ENCODE measurements at regions not wholly inside any gene's neighbourhood (a gene's known extent, or its start where the extent isn't known, plus 50 kb on each side); places are given as distances from the start of the nearest gene placed in this dataset.

- TF ChIP-seq EP300 (IDR thresholded peaks at IDR 0.05) (no peak), POLR2AphosphoS5 (IDR thresholded peaks at IDR 0.05) (no peak), CTCF (IDR thresholded peaks at IDR 0.05) (no peak), POLR2A (IDR thresholded peaks at IDR 0.05) (no peak)
- WGBS: 88% methylated on average over 5 of the region's 5 CpGs
- Histone ChIP-seq H3K9me3 (no peaks in the 10 kb centered on the region), H3K27ac (no peak overlapping the region), H3K36me3 (no peaks in the 10 kb centered on the region), H3K4me1 (peaks cover 5% of the 10 kb centered on the region), H3K4me3 (no peak overlapping the region), H3K27me3 (no peaks in the 10 kb centered on the region)
- no peak for DNase-seq (ENCODE audit: low spot score in 2 of 2)
Observed at GRCh38 chr2:12300927-12301326, 415.8 kb upstream of the TRIB2 start.

GRCh38 chr2:12302140-12302539 lies 414.6 kb upstream of the TRIB2 start:
- no peak overlapping the region for H3K27ac ChIP-seq
- peaks cover 5% of the 10 kb centered on the region for H3K4me1 ChIP-seq
- no peak for DNase-seq (ENCODE audit: low spot score in 2 of 2)
- H3K9me3 ChIP-seq: no peaks in the 10 kb centered on the region
- TF ChIP-seq CTCF (IDR thresholded peaks at IDR 0.05) (no peak), POLR2A (IDR thresholded peaks at IDR 0.05) (no peak), EP300 (IDR thresholded peaks at IDR 0.05) (no peak), POLR2AphosphoS5 (IDR thresholded peaks at IDR 0.05) (no peak)
- H3K4me3 ChIP-seq: no peak overlapping the region
- H3K27me3 ChIP-seq: no peaks in the 10 kb centered on the region
- WGBS: 93% methylated on average over 3 of the region's 3 CpGs
- no peaks in the 10 kb centered on the region for H3K36me3 ChIP-seq

- TF ChIP-seq POLR2A (IDR thresholded peaks at IDR 0.05) (no peak), POLR2AphosphoS5 (IDR thresholded peaks at IDR 0.05) (no peak), CTCF (IDR thresholded peaks at IDR 0.05) (no peak), EP300 (IDR thresholded peaks at IDR 0.05) (no peak)
- 95% methylated on average over 3 of the region's 3 CpGs for WGBS
- H3K4me1 ChIP-seq: peaks cover 5% of the 10 kb centered on the region
- H3K27ac ChIP-seq: no peak overlapping the region
- no peaks in the 10 kb centered on the region for H3K36me3 ChIP-seq
- H3K9me3 ChIP-seq: no peaks in the 10 kb centered on the region
- no peaks in the 10 kb centered on the region for H3K27me3 ChIP-seq
- no peak overlapping the region for H3K4me3 ChIP-seq
- no peak for DNase-seq (ENCODE audit: low spot score in 2 of 2)
Observed at GRCh38 chr2:12302691-12303090, 414.0 kb upstream of the TRIB2 start.

- peaks cover 5% of the 10 kb centered on the region for H3K4me1 ChIP-seq
- H3K4me3 ChIP-seq: no peak overlapping the region
- H3K36me3 ChIP-seq: no peaks in the 10 kb centered on the region
- TF ChIP-seq EP300 (IDR thresholded peaks at IDR 0.05) (no peak), CTCF (IDR thresholded peaks at IDR 0.05) (no peak), POLR2A (IDR thresholded peaks at IDR 0.05) (no peak), POLR2AphosphoS5 (IDR thresholded peaks at IDR 0.05) (no peak)
- no peaks in the 10 kb centered on the region for H3K9me3 ChIP-seq
- H3K27ac ChIP-seq: no peak overlapping the region
- WGBS: 88% methylated on average over 7 of the region's 7 CpGs
- H3K27me3 ChIP-seq: no peaks in the 10 kb centered on the region
- no peak for DNase-seq (ENCODE audit: low spot score in 2 of 2)
Observed at GRCh38 chr2:12303181-12304030, 413.3 kb upstream of the TRIB2 start.

GRCh38 chr2:12304564-12305171 lies 412.1 kb upstream of the TRIB2 start:
- Histone ChIP-seq H3K4me1 (peaks cover 5% of the 10 kb centered on the region), H3K27me3 (no peaks in the 10 kb centered on the region), H3K4me3 (no peak overlapping the region), H3K36me3 (no peaks in the 10 kb centered on the region), H3K9me3 (no peaks in the 10 kb centered on the region), H3K27ac (no peak overlapping the region)
- no peak for TF ChIP-seq CTCF (IDR thresholded peaks at IDR 0.05)
- no peak for TF ChIP-seq POLR2A (IDR thresholded peaks at IDR 0.05)
- no peak for TF ChIP-seq EP300 (IDR thresholded peaks at IDR 0.05)
- no peak for TF ChIP-seq POLR2AphosphoS5 (IDR thresholded peaks at IDR 0.05)
- no peak for DNase-seq (ENCODE audit: low spot score in 2 of 2)
- 21% methylated on average over 2 of the region's 2 CpGs for WGBS

All from suprapubic skin (tissue), 4 donors.